Bone marrow (tissue), 2 donors: ENCODE measurements at regions not wholly inside any gene's neighbourhood (a gene's known extent, or its start where the extent isn't known, plus 50 kb on each side); places are given as distances from the start of the nearest gene placed in this dataset.

Source experiments
- DNase-seq, 2 donors: peaks; one replicate each; lab custom pipeline; 2025; lab: John Stamatoyannopoulos, UW

- DNase-seq = no peak
These were observed 2596.4 kb downstream of the PCDH7 start for GRCh38 chr4:33316578-33316977.

- no peak for DNase-seq
These were observed 2603.2 kb downstream of the PCDH7 start for GRCh38 chr4:33323393-33323792.

- DNase-seq = no peak
These were observed 2614.2 kb downstream of the PCDH7 start for GRCh38 chr4:33334416-33334815.

GRCh38 chr4:33339762-33340161 is 2619.6 kb downstream of the PCDH7 start:
- DNase-seq = no peak

- DNase-seq = no peak
These were observed 2620.0 kb downstream of the PCDH7 start for GRCh38 chr4:33340168-33340567.

- no peak for DNase-seq
These were observed 2629.2 kb downstream of the PCDH7 start for GRCh38 chr4:33349376-33349775.

GRCh38 chr4:33357121-33357520 is 2637.0 kb downstream of the PCDH7 start:
- DNase-seq = no peak

GRCh38 chr4:33369446-33369845 is 2649.3 kb downstream of the PCDH7 start:
- no peak for DNase-seq

- DNase-seq = no peak
These were observed 2661.6 kb downstream of the PCDH7 start for GRCh38 chr4:33381816-33382215.

GRCh38 chr4:33386764-33387163 is 2666.6 kb downstream of the PCDH7 start:
- no peak for DNase-seq

GRCh38 chr4:33390976-33391375 is 2670.8 kb downstream of the PCDH7 start:
- DNase-seq = no peak

GRCh38 chr4:33395731-33396485 is 2675.7 kb downstream of the PCDH7 start:
- no peak for DNase-seq

GRCh38 chr4:33400504-33400903 is 2680.3 kb downstream of the PCDH7 start:
- no peak for DNase-seq

- DNase-seq = no peak
These were observed 2687.3 kb downstream of the PCDH7 start for GRCh38 chr4:33407496-33407895.

GRCh38 chr4:33411182-33411581 is 2691.0 kb downstream of the PCDH7 start:
- DNase-seq = no peak

- no peak for DNase-seq
These were observed 2701.7 kb downstream of the PCDH7 start for GRCh38 chr4:33421887-33422286.

- no peak for DNase-seq
These were observed 2702.5 kb downstream of the PCDH7 start for GRCh38 chr4:33422656-33423055.

GRCh38 chr4:33425936-33426335 is 2705.8 kb downstream of the PCDH7 start:
- DNase-seq = no peak

GRCh38 chr4:33427676-33428075 is 2707.5 kb downstream of the PCDH7 start:
- no peak for DNase-seq

GRCh38 chr4:33429971-33430370 is 2709.8 kb downstream of the PCDH7 start:
- DNase-seq = no peak

GRCh38 chr4:33437406-33437805 is 2717.2 kb downstream of the PCDH7 start:
- no peak for DNase-seq

GRCh38 chr4:33446953-33447352 is 2726.8 kb downstream of the PCDH7 start:
- DNase-seq = no peak

GRCh38 chr4:33448948-33449347 is 2728.8 kb downstream of the PCDH7 start:
- DNase-seq = no peak

GRCh38 chr4:33453436-33453835 is 2733.3 kb downstream of the PCDH7 start:
- DNase-seq = no peak
